ENCODE measurements at regions not wholly inside any gene's neighbourhood (a gene's known extent, or its start where the extent isn't known, plus 50 kb on each side); places are given as distances from the start of the nearest gene placed in this dataset.

DNA sequence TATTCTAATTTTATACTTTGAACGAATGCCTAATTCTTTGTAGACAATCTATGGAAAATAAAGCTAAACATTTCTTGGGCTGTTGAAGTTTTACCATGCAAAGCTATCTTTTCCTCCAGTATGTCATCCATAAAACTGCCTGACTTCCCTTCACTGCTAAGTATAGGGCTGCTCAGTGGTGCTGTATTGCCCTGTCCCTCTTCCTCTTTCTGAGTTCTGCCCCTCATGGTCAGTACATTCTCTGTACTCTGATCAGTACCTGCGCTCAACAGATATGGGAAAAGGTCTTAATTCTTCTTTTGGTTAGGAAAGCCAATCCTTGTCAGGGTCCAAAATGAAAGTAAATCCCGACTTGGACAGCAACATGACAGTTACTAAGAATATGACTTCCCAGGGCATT lies 321.9 kb downstream of the RAD51AP2 start:
- RAD21 ChIA-PET (ENCODE audit: low non-redundant PET in 1 of 2, low total read pairs in 2 of 2, uncharacterized antibody in 2 of 2, unreplicated experiment in 2 of 2): no interaction called here
- H3K27ac ChIP-seq (ENCODE audit: low read depth, low read length): no peak overlapping the region
- DNase-seq (ENCODE audit: low read depth, low spot score) (no peak), ATAC-seq (no peak)
- no peak overlapping the region for H3K4me3 ChIP-seq (replicated peaks in 1 of 2; ENCODE audit: low read depth in 1 of 2, low read length in 2 of 2)
- no peak overlapping the region for H2AFZ ChIP-seq (ENCODE audit: low read depth, low read length, poor library complexity, severe bottlenecking)
- H3K4me2 ChIP-seq (ENCODE audit: low read length): no peak overlapping the region
- no TSS peak for BruUV-seq (replicated peaks)
- no peak overlapping the region for H3K9ac ChIP-seq (ENCODE audit: low read length)
- no peaks in the 10 kb centered on the region for H3K4me1 ChIP-seq (ENCODE audit: control insufficient read depth in 1 of 2, insufficient read depth in 2 of 2, low read length in 2 of 2)
- no peaks in the 10 kb centered on the region for H3K9me3 ChIP-seq (ENCODE audit: control insufficient read depth in 1 of 2, insufficient read depth in 1 of 2, low read depth in 1 of 2, low read length in 2 of 2)
- no peaks in the 10 kb centered on the region for H3K36me3 ChIP-seq (ENCODE audit: control insufficient read depth in 1 of 2, insufficient read depth in 2 of 2, low read length in 2 of 2)
- H3K79me2 ChIP-seq (ENCODE audit: insufficient read depth, low read length): no peaks in the 10 kb centered on the region
- TF ChIP-seq CEBPB (IDR thresholded peaks at IDR 0.05; ENCODE audit: low read depth) (no peak), RAD21 (IDR thresholded peaks at IDR 0.05; ENCODE audit: low read depth) (no peak), SRF (IDR thresholded peaks at IDR 0.05; ENCODE audit: low read depth) (no peak), ZFX (IDR thresholded peaks at IDR 0.05) (no peak), EZH2phosphoT487 (IDR thresholded peaks at IDR 0.05; ENCODE audit: borderline replicate concordance) (no peak)
- TF ChIP-seq, protein P1, sequence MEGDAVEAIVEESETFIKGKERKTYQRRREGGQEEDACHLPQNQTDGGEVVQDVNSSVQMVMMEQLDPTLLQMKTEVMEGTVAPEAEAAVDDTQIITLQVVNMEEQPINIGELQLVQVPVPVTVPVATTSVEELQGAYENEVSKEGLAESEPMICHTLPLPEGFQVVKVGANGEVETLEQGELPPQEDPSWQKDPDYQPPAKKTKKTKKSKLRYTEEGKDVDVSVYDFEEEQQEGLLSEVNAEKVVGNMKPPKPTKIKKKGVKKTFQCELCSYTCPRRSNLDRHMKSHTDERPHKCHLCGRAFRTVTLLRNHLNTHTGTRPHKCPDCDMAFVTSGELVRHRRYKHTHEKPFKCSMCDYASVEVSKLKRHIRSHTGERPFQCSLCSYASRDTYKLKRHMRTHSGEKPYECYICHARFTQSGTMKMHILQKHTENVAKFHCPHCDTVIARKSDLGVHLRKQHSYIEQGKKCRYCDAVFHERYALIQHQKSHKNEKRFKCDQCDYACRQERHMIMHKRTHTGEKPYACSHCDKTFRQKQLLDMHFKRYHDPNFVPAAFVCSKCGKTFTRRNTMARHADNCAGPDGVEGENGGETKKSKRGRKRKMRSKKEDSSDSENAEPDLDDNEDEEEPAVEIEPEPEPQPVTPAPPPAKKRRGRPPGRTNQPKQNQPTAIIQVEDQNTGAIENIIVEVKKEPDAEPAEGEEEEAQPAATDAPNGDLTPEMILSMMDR (IDR thresholded peaks at IDR 0.05 in 2 of 3, conservative IDR thresholded peaks at IDR 0.05 in 1 of 3; ENCODE audit: borderline replicate concordance in 1 of 3, insufficient read depth in 1 of 3, low read depth in 2 of 3, low read length in 2 of 3): no peak
- H3K27me3 ChIP-seq (ENCODE audit: insufficient read depth, low read length): peaks cover 29% of the 10 kb centered on the region
- CTCF ChIA-PET: no interaction called here
- no peaks in the 10 kb centered on the region for H4K20me1 ChIP-seq (ENCODE audit: insufficient read depth)
- H3K9me2 ChIP-seq (ENCODE audit: insufficient read depth): no peaks in the 10 kb centered on the region; the same call in 1 of the 2 replicates
- POLR2A ChIA-PET: no interaction called here
- intact Hi-C loops (cut with micrococcal nuclease): no loop called here

DNA sequence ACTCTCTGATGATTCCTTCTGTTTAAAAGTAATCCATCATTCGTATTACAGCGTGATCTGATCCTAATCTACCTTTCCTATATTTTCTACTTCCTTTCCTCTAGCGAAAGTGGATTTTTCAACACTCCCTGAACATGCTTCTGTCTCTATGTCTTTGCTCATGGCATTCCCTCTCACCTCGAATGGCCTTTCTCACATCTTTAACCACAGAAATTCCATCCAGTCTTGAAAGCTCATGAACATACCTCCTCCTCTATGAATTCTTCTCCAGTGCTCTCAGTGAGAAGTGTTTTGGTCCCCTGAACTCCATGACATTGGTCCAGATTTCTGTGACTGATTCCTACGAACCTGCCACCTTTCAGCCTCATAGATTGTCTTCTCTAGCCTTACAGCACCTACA lies 323.2 kb downstream of the RAD51AP2 start:
- Histone ChIP-seq H3K36me3 (ENCODE audit: control insufficient read depth in 1 of 2, insufficient read depth in 2 of 2, low read length in 2 of 2) (no peaks in the 10 kb centered on the region), H3K27me3 (ENCODE audit: insufficient read depth, low read length) (peaks cover 35% of the 10 kb centered on the region), H3K9ac (ENCODE audit: low read length) (no peak overlapping the region), H4K20me1 (ENCODE audit: insufficient read depth) (no peaks in the 10 kb centered on the region), H3K4me3 (replicated peaks in 1 of 2; ENCODE audit: low read depth in 1 of 2, low read length in 2 of 2) (no peak overlapping the region), H3K4me1 (ENCODE audit: control insufficient read depth in 1 of 2, insufficient read depth in 2 of 2, low read length in 2 of 2) (no peaks in the 10 kb centered on the region), H2AFZ (ENCODE audit: low read depth, low read length, poor library complexity, severe bottlenecking) (no peak overlapping the region), H3K9me2 (ENCODE audit: insufficient read depth) (no peaks in the 10 kb centered on the region; the same call in 1 of the 2 replicates), H3K4me2 (ENCODE audit: low read length) (no peak overlapping the region), H3K27ac (ENCODE audit: low read depth, low read length) (no peak overlapping the region), H3K79me2 (ENCODE audit: insufficient read depth, low read length) (no peaks in the 10 kb centered on the region), H3K9me3 (ENCODE audit: control insufficient read depth in 1 of 2, insufficient read depth in 1 of 2, low read depth in 1 of 2, low read length in 2 of 2) (no peaks in the 10 kb centered on the region)
- DNase-seq (ENCODE audit: low read depth, low spot score) (no peak), ATAC-seq (no peak)
- RAD21 ChIA-PET (ENCODE audit: low non-redundant PET in 1 of 2, low total read pairs in 2 of 2, uncharacterized antibody in 2 of 2, unreplicated experiment in 2 of 2): no interaction called here
- no TSS peak for BruUV-seq (replicated peaks)
- CTCF ChIA-PET: no interaction called here
- TF ChIP-seq, protein P2, sequence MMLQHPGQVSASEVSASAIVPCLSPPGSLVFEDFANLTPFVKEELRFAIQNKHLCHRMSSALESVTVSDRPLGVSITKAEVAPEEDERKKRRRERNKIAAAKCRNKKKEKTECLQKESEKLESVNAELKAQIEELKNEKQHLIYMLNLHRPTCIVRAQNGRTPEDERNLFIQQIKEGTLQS (IDR thresholded peaks at IDR 0.05): no peak
- TF ChIP-seq ZFX (IDR thresholded peaks at IDR 0.05) (no peak), MAX (IDR thresholded peaks at IDR 0.05) (no peak), EGR1 (IDR thresholded peaks at IDR 0.05; ENCODE audit: low read depth) (no peak), EZH2phosphoT487 (IDR thresholded peaks at IDR 0.05; ENCODE audit: borderline replicate concordance) (no peak), CEBPB (IDR thresholded peaks at IDR 0.05; ENCODE audit: low read depth) (no peak), FOSL1 (IDR thresholded peaks at IDR 0.05; ENCODE audit: low read depth) (no peak), TCF7L2 (IDR thresholded peaks at IDR 0.05; ENCODE audit: borderline replicate concordance, extremely low read depth, insufficient read depth, insufficient read length) (no peak), CBX3 (IDR thresholded peaks at IDR 0.05; ENCODE audit: low read depth) (no peak), POLR2A (IDR thresholded peaks at IDR 0.05; ENCODE audit: borderline replicate concordance, extremely low read depth, insufficient read depth, insufficient read length) (no peak), YY1 (IDR thresholded peaks at IDR 0.05; ENCODE audit: extremely low read depth, insufficient replicate concordance, low read depth, low read length) (no peak), JUND (IDR thresholded peaks at IDR 0.05) (no peak), ZNF274 (IDR thresholded peaks at IDR 0.05; ENCODE audit: low read depth, low read length) (no peak), ELF1 (IDR thresholded peaks at IDR 0.05; ENCODE audit: borderline replicate concordance, low read depth) (no peak)
- TF ChIP-seq, protein P3, sequence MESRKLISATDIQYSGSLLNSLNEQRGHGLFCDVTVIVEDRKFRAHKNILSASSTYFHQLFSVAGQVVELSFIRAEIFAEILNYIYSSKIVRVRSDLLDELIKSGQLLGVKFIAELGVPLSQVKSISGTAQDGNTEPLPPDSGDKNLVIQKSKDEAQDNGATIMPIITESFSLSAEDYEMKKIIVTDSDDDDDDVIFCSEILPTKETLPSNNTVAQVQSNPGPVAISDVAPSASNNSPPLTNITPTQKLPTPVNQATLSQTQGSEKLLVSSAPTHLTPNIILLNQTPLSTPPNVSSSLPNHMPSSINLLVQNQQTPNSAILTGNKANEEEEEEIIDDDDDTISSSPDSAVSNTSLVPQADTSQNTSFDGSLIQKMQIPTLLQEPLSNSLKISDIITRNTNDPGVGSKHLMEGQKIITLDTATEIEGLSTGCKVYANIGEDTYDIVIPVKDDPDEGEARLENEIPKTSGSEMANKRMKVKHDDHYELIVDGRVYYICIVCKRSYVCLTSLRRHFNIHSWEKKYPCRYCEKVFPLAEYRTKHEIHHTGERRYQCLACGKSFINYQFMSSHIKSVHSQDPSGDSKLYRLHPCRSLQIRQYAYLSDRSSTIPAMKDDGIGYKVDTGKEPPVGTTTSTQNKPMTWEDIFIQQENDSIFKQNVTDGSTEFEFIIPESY (IDR thresholded peaks at IDR 0.05; ENCODE audit: extremely low read depth, insufficient replicate concordance, low read length): no peak
- POLR2A ChIA-PET: no interaction called here
- intact Hi-C loops (cut with micrococcal nuclease): no loop called here

Measured in HCT116 (cell line).